ENCODE measurements at regions not wholly inside any gene's neighbourhood (a gene's known extent, or its start where the extent isn't known, plus 50 kb on each side); places are given as distances from the start of the nearest gene placed in this dataset.

- Histone ChIP-seq H3K79me2 (ENCODE audit: control insufficient read depth, insufficient read depth, low read length) (no peaks in the 10 kb centered on the region), H3K4me1 (ENCODE audit: control insufficient read depth, extremely low read depth, insufficient read depth, low read length) (peaks cover 15% of the 10 kb centered on the region), H3K27me3 (ENCODE audit: control insufficient read depth in 2 of 2, insufficient read depth in 2 of 2, low read length in 2 of 2) (no peaks in the 10 kb centered on the region), H3K9ac (replicated peaks; ENCODE audit: extremely low read depth, insufficient read depth, low read length) (peak overlapping the region; percentile 22), H3K9me3 (replicated peaks; ENCODE audit: control insufficient read depth, insufficient read depth, low read length) (no peaks in the 10 kb centered on the region), H3K36me3 (ENCODE audit: control insufficient read depth in 2 of 2, extremely low read depth in 1 of 2, insufficient read depth in 2 of 2, low read length in 2 of 2) (no peaks in the 10 kb centered on the region), H3K9me1 (replicated peaks; ENCODE audit: control insufficient read depth, extremely low read depth, insufficient read depth, low read length) (no peaks in the 10 kb centered on the region), H2AFZ (ENCODE audit: low read depth, low read length) (no peak overlapping the region), H4K20me1 (replicated peaks; ENCODE audit: control insufficient read depth, extremely low read depth, insufficient read depth, low read length) (no peaks in the 10 kb centered on the region), H3K4me2 (ENCODE audit: insufficient read depth, low read length) (no peak overlapping the region), H3K27ac (ENCODE audit: insufficient read depth, low read depth, low read length) (peak overlapping the region; percentile 38), H3K4me3 (replicated peaks in 1 of 3; ENCODE audit: insufficient read depth in 1 of 3, low read depth in 1 of 3, low read length in 3 of 3) (no peak overlapping the region)
- ChIA-PET CTCF (interaction anchor here (0.6 to 2.7 kb wide), 14 partner anchors 9 to 354 kb away, joined by 3 to 31 read pairs (median 6); partner anchors contain the start of gene ZFP36L2), POLR2A (interaction anchor here (3.1 kb wide), 1 partner anchor 95 kb away, joined by 12 read pairs; the partner anchor contains the start of gene ZFP36L2)
- peak; percentile 98 for FAIRE-seq
- dilution Hi-C loops (cut with MboI; ENCODE audit: extremely low pct_ligation_motif_present, low sequenced_read_pairs) (no loop called here), intact Hi-C loops (cut with micrococcal nuclease) (loop anchor here (1.0 to 5.0 kb wide), 14 partner anchors 37 to 411 kb away; no protein-coding TSS in a partner anchor)
- peak; percentile 82 for DNase-seq (ENCODE audit: low read depth, low spot score)
- peak; percentile 52 to 58 for TF ChIP-seq CTCF (IDR thresholded peaks at IDR 0.05; ENCODE audit: extremely low read depth in 1 of 2, insufficient read depth in 1 of 2, low read depth in 1 of 2, low read length in 2 of 2)
- no peak for TF ChIP-seq MYC (IDR thresholded peaks at IDR 0.05; ENCODE audit: low read depth, low read length)
- no peak for TF ChIP-seq MAX (IDR thresholded peaks at IDR 0.05; ENCODE audit: insufficient read depth, insufficient read length)
- TF ChIP-seq JUN (IDR thresholded peaks at IDR 0.05; ENCODE audit: borderline replicate concordance, insufficient read depth, insufficient read length, low read depth), result peak; percentile 84
- TF ChIP-seq GATA2 (IDR thresholded peaks at IDR 0.05; ENCODE audit: insufficient read depth, insufficient read length, low read depth, low read length), result peak; percentile 98
- TF ChIP-seq FOS (IDR thresholded peaks at IDR 0.05; ENCODE audit: borderline replicate concordance, insufficient read depth, low read length), result peak; percentile 78
- no peak for TF ChIP-seq POLR2A (IDR thresholded peaks at IDR 0.05; ENCODE audit: low read depth, low read length)
- no peak for TF ChIP-seq EZH2 (IDR thresholded peaks at IDR 0.05; ENCODE audit: borderline replicate concordance, low read depth, low read length, severe bottlenecking)
- peak; percentile 57 for TF ChIP-seq POLR2AphosphoS5 (IDR thresholded peaks at IDR 0.05; ENCODE audit: insufficient read depth, low read depth, low read length)
- no TSS peak for BruUV-seq (replicated peaks)
These were observed 95.1 kb downstream of the ZFP36L2 start for GRCh38 chr2:43131051-43131889.

All from endothelial cell of umbilical vein (primary cell).